ENCODE measurements at regions not wholly inside any gene's neighbourhood (a gene's known extent, or its start where the extent isn't known, plus 50 kb on each side); places are given as distances from the start of the nearest gene placed in this dataset.

DNA sequence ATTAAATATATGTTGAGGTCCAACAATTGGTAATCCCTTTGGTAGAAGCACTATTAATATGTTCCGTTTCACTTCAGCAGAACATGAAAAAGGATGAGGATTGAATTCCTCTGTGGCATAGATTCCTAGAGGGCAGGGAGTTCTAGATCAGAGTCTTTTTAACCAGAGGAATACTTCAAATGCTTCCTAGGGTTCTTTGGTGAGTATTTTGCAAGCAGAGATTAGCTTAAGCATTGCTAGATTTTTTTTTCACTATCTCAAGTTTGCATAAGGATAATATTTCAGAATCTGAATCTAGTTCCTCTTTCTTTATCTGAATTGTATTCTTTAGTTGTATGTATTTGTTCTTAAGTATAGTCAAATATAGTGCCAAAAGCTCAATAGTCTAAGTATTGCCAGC is 116.6 kb upstream of the ADAMTSL1 start:
- DNase-seq, result no peak

DNA sequence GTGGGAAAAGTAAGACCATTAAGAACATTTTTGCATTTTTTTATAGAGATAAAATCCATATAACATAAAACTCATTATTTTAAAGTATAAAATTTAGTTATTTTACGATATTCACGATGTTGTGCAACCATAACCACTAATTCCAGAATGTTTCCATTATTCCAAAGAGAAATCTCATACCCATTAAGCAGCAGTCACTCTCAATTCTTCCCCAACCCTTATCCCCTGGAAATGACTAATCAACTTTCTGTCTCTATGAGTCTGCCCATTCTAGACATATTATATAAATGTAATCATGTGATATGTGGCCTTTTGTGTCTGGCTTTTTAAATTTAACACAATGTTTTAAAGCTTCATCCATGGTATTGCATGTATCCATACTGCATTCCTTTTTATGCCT is 115.6 kb upstream of the ADAMTSL1 start:
- DNase-seq, result peak; percentile 63

DNA sequence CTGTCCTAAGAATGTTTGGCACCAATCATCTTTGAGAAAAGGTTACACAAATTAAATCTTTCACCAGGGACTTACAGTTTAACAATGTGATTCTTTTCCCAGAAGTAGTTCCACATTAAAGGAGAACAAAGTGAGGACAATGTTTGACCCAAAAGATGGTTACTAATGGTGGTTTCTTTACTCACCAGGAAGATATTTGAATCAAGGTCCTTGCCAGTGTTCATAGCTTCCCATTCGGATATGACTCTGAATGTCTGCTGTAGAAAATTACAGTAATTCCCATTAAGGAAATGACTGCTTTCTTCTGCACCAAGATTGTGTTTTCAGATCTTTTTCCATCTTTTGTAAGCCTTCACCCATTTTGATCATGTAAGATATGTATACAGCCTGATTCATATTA is 114.6 kb upstream of the ADAMTSL1 start:
- peak; percentile 89 for DNase-seq

DNA sequence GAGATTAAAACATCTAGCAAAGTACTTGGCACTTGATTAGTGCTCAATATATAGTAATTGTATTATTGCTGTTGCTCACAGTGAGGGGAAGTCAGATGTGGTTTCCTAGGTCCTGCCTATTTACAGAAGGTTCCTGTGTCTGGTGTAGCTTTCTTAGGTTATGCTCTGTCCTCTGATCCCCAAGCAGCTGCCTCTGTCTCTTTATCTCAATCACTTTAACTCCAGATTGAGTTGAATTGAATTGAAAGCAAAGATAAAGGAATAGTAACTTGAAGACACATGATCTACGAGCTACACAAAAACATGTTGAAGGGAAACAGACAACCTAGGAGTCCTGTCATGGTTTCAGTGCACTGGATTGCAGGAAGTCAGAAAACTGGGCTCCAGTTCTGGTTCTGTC is 113.9 kb upstream of the ADAMTSL1 start:
- DNase-seq, result peak; percentile 65

DNA sequence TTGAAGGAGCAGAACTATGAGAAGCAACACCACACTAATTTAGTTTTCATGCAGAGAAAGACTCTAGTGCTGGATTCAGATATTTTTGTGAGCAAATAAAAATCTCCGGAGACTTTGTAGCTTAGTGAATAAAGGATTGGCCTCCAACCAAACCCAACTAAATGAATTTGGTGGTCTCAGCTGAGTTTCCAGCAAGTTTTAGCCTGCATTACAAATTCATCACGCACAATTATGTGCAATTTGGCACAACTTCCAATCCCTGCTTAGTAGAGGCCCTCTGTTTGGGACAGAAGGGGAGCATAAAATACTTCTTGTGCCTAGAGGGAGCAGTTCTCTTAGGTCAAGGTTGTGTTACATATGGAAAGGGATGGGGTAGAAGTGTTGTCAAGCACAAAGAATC is 112.3 kb upstream of the ADAMTSL1 start:
- DNase-seq, result no peak

DNA sequence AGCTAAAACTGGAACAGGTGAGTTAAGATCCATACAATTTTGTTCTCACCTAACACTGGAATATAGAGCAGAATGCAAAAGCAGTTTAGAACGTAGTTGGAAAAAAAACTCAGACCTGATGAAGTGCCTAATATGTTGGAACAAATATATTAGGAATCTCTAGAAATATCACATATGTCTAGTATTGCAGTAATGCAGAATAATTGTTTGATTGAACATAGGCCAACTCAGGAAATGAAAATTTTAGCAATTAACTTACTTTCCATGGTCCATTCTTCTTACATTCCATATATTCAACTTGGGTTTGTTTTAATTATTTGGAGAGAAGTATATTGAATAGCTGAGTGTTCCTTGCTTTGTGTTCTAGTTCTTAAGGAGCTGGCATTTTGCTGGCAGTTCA is 111.8 kb upstream of the ADAMTSL1 start:
- DNase-seq, result no peak

DNA sequence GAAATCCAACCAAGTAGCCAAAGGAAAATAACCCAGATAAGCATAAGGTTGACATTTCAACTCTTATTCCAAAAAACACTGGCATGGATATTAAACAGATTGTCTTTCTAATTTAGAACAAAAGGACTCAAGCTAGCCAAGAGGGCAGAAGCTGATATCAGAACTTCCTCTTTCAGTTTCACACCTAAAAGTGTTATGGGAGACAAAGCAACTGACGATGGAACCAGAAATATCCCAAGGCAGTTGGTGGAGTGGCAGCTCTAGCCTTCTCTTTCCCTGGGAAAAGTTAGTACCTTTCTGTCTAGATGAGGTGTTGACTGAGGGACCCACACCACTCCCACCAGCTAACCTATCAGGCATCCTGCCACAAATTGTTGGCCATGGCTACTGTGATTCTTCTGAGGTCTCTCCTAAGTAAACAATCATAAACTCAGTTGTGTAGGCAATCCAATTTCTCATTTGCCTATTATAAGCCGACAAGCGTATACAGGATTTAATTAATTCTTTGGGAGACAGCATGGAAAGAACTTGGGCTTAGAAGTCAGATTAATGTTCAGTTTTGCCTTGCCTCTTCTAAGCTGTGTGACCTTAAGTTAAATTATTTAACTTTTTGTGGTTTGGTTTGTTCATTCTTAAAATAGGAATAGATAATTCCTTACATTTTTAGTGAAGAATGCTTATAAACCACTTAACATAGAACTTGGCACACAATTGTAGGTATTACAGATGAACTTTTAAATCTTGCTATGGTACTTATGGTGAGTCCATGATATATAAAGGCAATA is 110.9 kb upstream of the ADAMTSL1 start:
- DNase-seq, result peak; percentile 74

DNA sequence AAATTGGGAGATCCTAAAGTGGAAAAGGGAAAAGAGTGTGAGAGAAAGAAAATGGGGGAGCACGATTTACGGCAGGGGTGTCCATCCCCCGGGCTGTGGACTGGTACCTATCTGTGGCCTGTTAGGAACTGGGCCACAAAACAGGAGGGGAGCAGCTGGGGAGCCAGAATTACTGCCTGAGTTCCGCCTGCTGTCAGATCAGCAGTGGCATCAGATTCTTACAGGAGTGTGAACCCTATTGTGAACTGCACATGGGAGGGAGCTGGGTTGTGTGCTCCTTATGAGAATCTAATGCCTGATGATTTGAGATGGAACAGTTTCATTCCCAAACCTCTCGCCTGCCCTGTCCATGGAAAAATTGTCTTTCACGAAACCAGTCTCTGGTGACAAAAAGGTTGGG is 108.3 kb upstream of the ADAMTSL1 start:
- no peak for DNase-seq

DNA sequence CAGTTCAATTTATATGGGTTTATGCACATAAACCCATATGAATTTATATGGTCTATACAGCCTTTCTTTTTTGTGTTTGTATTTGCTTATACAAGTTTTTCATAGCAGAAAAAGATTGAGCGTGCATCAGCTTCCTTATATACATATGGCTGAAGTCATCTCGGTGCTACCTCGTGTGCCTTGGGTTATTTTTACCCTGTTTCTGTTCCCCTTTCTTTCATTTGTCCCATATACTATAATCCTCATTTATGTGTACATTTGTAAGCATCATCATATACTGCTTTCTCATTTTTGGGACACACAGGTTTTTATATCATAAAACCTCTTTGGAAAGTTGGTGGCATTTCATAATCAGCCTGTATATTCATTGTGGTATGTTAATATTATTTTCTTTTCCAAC is 107.8 kb upstream of the ADAMTSL1 start:
- no peak for DNase-seq

DNA sequence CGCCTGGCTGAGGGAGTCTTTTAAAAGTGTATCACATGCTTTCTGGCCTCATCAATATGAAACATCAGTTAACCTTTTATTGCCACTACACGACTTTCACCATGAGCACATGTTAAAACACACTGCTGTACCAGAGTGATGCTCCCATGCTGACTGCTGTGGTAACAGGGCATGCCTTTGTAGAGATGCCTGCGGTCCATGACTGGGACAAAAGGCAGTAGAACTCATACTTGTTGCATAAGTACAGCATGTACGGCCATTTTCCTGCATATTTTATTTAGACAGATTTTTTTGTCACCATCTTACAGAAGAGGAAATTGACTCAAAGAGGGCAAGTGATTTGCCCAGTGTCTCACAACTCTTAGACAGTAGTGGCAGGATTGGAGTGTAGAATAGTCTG is 105.7 kb upstream of the ADAMTSL1 start:
- no peak for DNase-seq

DNA sequence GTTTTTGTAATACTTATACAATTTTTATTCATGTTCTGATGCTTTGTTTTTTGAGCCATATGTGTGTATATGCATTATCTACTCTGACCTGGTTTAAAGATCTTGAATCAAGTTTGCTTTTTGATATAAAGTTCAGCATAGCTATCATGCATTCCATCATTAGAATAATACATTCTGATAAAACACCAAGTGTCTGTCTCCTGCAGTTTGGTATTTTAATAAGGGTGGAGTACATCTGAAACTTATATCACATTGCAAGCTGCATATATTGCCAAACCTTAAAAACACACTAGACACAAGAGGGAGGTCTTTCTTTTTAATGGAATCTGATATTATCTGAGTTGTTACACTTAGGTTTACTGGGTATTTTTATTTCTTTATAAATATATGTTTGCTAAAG is 102.8 kb upstream of the ADAMTSL1 start:
- DNase-seq, result no peak

DNA sequence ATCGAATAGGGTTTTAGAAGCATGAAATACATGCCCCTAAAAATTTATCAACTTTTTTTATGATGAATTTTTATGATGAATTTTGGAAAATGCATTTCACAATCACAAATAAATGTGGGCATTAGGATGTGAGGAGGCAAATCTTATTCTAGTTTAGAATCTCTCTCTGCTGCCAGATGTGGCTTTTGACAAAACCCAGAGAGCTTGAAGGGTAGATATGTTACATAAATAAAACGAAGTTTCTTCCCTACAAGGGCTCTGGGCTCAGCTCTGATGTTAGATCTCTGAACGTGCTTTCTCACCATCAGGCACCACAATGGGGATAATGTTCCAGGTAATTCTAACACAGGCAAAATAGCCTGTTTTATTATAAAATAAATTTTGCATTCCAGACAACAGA is 102.3 kb upstream of the ADAMTSL1 start:
- no peak for DNase-seq

DNA sequence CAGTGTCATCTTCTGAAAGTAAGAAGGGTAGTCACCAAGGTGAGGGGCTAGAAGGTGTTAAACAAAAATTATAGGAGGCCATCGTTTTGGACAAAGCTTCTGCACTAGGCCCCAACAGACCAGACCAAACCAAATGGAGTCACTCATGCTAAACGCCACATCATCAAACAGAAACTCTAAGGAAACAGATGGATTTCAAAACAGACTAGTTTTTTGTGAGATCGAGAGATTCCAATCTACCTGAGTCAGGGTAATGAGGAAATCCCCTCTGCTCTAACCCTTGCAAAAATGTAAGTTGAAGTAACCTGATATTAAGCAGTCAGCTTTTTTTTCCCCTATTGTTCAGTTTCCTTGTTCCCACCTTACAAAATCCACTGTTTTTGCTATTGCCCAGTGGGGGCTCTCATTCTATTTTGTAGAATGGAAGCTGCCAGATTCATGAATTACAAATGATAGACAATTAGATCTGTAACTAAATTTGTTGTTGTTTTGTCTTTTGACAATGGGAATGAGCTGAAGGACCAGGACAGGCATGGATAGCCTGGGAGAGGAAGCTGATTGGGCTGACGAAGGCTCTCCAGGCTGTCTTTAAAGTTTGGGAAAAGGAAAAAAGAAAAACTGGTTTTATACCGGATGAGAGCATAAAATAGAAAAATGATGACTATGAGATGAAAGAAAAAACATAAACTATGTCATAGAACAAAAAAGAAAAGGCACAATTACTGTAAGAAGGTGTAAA is 94.7 kb upstream of the ADAMTSL1 start:
- peak; percentile 90 for DNase-seq

DNA sequence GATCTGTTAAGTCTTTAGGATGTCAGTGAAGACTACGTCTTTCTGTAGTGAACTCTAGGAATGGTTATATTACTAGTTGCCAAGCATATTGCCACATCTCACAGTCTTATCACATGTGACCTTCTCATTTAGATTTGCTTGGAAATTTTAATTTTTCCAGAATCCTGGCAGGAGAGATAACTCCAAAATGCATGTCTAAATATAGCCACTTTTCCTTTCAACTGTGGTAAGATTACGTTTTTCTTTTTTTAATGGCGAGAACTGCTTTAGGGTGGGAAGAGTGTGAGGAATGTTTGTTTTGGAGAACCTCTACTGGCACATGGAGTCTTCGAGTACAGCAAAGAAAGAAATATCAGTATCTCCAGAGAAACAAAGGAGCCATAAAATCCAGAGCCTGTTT is 91.7 kb upstream of the ADAMTSL1 start:
- peak; percentile 29 for DNase-seq

DNA sequence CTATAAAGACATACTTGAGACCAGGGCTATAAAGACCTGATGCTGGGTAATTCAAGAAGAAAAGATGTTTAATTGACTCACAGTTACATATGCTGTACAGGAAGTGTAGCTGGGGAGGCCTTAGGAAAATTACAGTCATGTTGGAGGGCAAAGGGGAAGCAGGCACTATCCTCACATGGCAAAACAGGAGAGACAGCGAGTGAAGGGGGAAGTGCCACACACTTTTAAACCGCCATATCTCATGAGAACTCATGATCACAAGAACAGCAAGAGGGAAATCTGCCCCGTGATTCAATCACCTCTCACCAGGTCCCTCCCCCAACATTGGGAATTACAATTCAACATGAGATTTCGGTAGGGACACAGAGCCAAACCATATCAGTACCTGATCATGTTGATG is 89.9 kb upstream of the ADAMTSL1 start:
- peak; percentile 69 for DNase-seq

DNA sequence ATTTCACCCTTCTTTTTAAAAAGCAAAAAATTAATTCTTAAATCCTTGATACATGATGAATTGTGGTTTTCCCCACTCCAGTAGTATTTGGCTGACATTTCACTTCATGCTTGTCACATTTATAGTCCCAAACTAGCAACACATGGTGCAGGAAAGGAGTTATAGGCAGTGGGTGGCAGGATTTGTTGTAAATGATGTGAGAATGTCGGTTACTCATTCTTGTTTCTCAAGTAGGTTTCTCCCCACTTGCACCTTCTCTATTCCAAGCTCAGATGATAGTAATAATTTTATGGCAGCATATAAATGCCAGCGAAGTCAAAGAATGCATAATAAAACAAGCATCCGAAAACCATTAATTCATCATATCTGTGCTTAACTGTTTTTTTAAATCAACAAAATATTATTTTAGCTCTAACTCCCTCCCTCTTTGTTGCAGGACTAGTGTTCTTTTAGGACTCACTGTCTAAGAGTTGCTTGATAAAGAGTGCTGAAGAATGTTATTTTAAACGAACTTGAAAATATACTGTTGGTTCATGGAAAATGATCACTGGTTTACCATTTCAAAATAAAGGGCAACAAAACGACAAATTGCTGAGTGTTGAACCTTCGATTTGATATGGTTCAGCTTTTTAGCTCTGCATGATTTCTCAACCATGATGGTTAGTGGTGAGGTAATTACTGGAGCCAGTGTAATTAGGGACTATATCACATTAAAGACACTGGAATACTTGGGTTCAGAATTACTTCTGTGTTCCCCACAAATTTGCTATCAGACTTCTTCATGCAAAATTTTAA is 88.1 kb upstream of the ADAMTSL1 start:
- no peak for DNase-seq

DNA sequence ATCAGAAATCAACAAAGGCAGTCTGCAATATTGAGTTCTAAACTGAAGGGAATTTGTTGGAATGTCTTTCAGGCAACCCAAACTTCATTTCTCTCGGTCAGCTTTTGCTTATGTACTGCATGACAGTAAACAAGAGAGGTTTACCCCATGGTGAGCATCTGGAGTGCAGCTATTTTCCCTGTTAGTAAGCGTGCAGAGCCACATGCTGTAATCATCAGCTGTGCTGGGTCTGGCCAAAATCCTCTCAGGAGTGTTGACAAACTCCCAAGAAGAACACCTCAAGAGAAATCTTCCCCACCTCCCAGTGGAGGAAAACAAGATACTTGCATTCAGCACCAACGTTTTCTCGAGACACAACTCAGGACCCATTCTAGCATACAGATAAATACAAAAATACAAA is 83.6 kb upstream of the ADAMTSL1 start:
- DNase-seq, result no peak

DNA sequence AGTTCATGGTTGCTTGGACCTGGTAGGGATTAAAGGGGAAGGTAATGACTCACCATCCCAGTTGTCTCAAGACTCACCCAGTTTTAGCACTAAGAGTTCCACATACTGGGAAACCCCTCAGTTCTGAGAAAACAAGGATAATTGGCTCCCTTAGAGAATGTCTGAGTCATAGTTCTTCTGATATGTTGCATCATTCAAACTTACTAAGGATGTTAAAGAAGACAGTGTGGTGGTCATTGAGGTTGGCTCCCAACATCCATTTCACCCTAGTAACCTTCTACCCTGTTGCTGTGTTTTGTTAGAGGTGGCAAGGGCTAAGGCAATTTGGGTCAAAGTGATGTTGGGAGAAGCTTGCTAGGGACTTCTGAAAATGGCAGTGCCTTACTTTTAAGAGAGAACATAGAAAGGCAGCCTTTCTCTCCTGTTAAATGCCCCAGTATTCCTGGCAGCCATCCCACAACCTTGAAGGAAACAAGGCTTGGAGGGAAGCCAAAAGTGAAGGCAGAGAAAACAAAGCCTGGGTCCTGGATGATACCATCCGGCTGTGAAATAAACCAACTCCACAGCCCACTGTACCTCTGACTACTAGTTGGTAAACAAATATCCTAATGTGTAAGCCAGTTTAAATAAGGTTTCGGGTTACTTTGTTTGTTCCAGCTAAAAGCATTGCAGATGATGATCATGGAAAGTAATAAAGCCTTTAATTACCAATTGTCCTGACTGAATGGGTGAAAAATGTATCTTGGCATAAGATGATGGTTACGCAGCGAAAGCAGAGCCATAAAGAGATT is 80.4 kb upstream of the ADAMTSL1 start:
- DNase-seq, result peak; percentile 98

DNA sequence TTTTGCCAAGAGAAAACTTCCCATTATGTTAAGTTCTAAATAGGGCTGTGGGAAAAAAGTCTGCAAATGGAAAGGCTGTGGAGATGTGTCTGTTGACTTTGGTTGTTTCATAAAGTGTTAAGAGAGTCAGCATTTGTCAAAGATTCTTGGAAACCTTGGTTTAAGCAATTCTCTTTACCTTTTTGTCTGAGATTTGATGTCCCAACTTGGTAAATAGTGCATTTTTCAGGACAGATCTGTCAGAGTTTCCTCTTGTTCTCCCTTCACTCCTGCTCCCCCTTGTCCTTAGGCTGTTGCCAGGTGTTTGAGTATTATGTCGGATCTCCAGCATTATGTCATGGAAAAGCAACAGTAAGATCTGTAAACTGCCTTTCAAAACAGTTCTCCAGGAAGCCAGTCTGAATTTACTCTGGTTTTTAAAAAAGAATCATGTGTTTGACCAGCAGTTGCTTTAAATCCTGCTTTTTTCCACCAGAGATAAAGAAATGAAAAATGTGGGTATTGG is 79.1 kb upstream of the ADAMTSL1 start:
- peak; percentile 67 for DNase-seq

DNA sequence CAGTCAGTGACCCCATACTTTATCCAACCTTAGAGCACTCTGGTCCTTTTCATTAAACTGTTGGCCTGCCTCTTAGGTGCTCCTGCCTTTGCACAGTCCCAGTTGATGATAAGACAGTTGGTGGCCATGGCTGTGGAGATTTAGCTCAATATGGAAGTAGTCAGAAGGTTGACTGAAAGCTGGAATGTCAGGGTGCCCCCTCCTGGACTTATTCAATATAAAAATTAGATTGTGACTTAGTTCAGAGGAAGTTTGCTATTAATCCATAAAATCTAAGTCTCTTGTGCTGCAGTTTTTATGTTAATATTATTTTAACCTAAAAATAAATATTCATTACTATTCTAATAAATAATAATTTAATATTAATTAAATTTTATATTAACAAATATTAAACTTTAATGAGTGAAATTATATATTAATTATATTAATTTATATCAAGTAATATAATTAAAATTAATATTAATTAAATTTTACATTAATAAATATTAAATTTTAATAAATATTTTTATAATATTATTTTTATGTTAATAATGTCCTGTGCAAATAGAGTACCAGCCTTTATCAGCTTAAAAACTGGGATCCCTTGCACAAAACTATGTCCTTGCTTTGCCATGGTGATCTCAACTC is 77.7 kb upstream of the ADAMTSL1 start:
- DNase-seq, result peak; percentile 55

DNA sequence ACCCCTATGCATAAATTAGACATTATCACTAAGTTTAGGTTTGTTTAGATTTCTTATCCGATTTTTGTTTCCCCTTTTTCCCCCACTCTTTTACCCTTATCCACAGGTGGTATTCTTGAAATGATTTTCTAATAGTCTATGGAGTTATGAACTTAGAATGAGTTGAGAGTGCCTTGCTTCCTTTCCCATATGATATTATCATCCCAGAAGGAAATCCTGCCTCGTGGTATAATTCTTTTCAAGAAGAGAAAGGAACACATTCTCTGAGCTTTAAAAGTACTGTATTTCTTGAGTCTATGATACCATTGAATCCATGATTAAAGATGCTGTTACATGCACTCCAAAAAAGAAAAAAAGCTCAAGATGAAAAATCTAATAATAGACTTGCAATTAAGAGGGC is 76.9 kb upstream of the ADAMTSL1 start:
- peak; percentile 50 for DNase-seq

DNA sequence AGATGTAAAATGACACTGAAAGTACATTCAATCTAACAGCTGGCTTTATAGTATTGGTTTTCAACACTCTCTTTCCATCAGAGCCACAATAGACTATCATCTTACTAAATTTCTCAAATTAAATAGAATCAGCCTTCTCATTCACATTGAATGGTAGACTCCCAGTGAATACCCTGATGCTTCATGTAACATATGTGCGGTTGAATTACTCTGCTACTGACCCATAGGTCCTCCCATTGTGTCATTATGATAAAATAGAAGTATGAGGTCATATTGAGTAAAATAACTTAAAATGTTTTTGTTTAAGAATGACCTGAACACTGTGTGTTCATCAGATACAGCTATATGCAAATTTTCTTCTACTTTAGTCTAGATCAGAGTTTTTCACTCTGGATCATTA is 75.9 kb upstream of the ADAMTSL1 start:
- no peak for DNase-seq

All from dermis blood vessel endothelial cell (primary cell).